ENCODE measurements at regions not wholly inside any gene's neighbourhood (a gene's known extent, or its start where the extent isn't known, plus 50 kb on each side); places are given as distances from the start of the nearest gene placed in this dataset.

DNA sequence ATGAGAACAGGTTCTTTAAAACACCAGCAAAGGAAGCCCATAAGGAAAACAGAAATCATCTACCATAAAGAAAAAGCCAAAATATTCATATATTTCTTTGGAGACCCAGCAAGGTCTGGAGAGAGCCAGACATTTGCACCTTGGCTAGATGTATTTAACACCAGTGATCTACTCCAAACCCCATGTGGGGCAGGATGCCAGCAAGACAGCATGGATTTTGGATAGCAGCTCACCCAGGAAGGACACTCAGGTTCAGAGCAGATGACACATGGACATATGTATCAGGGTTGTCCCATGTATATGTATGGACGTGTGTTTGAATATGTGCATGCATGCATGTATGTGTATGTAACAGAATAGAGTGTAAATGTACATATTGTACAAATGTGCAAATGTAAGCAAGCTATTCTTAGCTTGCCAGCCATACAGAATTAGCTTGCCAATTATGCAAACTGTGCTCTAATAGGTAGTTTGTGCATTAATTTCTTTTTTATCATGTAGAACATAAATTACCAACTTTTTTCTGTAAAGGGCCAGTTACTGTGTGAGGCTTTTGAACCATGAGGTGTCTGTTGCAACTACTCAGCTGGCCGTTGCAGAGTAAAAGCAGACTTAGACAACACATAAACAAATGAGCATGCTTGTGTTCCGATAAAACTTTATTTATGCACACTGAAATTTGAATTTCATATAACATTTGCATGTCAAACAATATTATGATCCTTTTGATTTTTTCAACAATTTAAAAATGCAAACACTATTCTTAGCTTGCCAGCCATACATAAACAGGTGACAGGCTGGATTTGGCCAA lies 73.5 kb upstream of the KAZN start:
- H3K79me2 ChIP-seq (ENCODE audit: control insufficient read depth, insufficient read depth, low read length), result no peaks in the 10 kb centered on the region
- no peaks in the 10 kb centered on the region for H3K4me1 ChIP-seq (ENCODE audit: control insufficient read depth, extremely low read depth, insufficient read depth, low read length)
- intact Hi-C loops (cut with micrococcal nuclease) (no loop called here), dilution Hi-C loops (cut with MboI; ENCODE audit: extremely low pct_ligation_motif_present, low sequenced_read_pairs) (no loop called here)
- TF ChIP-seq, protein P1, sequence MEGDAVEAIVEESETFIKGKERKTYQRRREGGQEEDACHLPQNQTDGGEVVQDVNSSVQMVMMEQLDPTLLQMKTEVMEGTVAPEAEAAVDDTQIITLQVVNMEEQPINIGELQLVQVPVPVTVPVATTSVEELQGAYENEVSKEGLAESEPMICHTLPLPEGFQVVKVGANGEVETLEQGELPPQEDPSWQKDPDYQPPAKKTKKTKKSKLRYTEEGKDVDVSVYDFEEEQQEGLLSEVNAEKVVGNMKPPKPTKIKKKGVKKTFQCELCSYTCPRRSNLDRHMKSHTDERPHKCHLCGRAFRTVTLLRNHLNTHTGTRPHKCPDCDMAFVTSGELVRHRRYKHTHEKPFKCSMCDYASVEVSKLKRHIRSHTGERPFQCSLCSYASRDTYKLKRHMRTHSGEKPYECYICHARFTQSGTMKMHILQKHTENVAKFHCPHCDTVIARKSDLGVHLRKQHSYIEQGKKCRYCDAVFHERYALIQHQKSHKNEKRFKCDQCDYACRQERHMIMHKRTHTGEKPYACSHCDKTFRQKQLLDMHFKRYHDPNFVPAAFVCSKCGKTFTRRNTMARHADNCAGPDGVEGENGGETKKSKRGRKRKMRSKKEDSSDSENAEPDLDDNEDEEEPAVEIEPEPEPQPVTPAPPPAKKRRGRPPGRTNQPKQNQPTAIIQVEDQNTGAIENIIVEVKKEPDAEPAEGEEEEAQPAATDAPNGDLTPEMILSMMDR (IDR thresholded peaks at IDR 0.05; ENCODE audit: extremely low read depth in 1 of 2, insufficient read depth in 1 of 2, low read depth in 1 of 2, low read length in 2 of 2), result no peak
- no peak for TF ChIP-seq POLR2A (IDR thresholded peaks at IDR 0.05; ENCODE audit: low read depth, low read length)
- no peak for TF ChIP-seq POLR2AphosphoS5 (IDR thresholded peaks at IDR 0.05; ENCODE audit: insufficient read depth, low read depth, low read length)
- TF ChIP-seq EZH2 (IDR thresholded peaks at IDR 0.05; ENCODE audit: borderline replicate concordance, low read depth, low read length, severe bottlenecking), result no peak
- TF ChIP-seq MAX (IDR thresholded peaks at IDR 0.05; ENCODE audit: insufficient read depth, insufficient read length), result no peak
- TF ChIP-seq MYC (IDR thresholded peaks at IDR 0.05; ENCODE audit: low read depth, low read length), result no peak
- no peak for TF ChIP-seq FOS (IDR thresholded peaks at IDR 0.05; ENCODE audit: borderline replicate concordance, insufficient read depth, low read length)
- TF ChIP-seq GATA2 (IDR thresholded peaks at IDR 0.05; ENCODE audit: insufficient read depth, insufficient read length, low read depth, low read length), result no peak
- no peak for TF ChIP-seq JUN (IDR thresholded peaks at IDR 0.05; ENCODE audit: borderline replicate concordance, insufficient read depth, insufficient read length, low read depth)
- no peak overlapping the region for H3K9ac ChIP-seq (replicated peaks; ENCODE audit: extremely low read depth, insufficient read depth, low read length)
- H3K36me3 ChIP-seq (ENCODE audit: control insufficient read depth in 2 of 2, extremely low read depth in 1 of 2, insufficient read depth in 2 of 2, low read length in 2 of 2), result no peaks in the 10 kb centered on the region
- H4K20me1 ChIP-seq (replicated peaks; ENCODE audit: control insufficient read depth, extremely low read depth, insufficient read depth, low read length), result no peaks in the 10 kb centered on the region
- ChIA-PET CTCF (no interaction called here), POLR2A (no interaction called here)
- H3K4me2 ChIP-seq (ENCODE audit: insufficient read depth, low read length), result no peak overlapping the region
- H3K27me3 ChIP-seq (ENCODE audit: control insufficient read depth in 2 of 2, insufficient read depth in 2 of 2, low read length in 2 of 2), result no peaks in the 10 kb centered on the region
- FAIRE-seq (no peak), DNase-seq (ENCODE audit: low read depth, low spot score) (no peak)
- no peak overlapping the region for H2AFZ ChIP-seq (ENCODE audit: low read depth, low read length)
- peaks cover 8% of the 10 kb centered on the region for H3K9me3 ChIP-seq (replicated peaks; ENCODE audit: control insufficient read depth, insufficient read depth, low read length)
- no peak overlapping the region for H3K4me3 ChIP-seq (replicated peaks in 1 of 3; ENCODE audit: insufficient read depth in 1 of 3, low read depth in 1 of 3, low read length in 3 of 3)
- H3K9me1 ChIP-seq (replicated peaks; ENCODE audit: control insufficient read depth, extremely low read depth, insufficient read depth, low read length), result no peaks in the 10 kb centered on the region
- H3K27ac ChIP-seq (ENCODE audit: insufficient read depth, low read depth, low read length), result no peak overlapping the region
- no TSS peak for BruUV-seq (replicated peaks)
